Embryonic facial prominence (tissue), 1 donor: ENCODE measurements at regions not wholly inside any gene's neighbourhood (a gene's known extent, or its start where the extent isn't known, plus 50 kb on each side); places are given as distances from the start of the nearest gene placed in this dataset.
A peak's percentile ranks its signal among the peaks of the same experiment; 100 is the strongest.

Experiments
- DNase-seq: peaks from one replicate; pipeline ENCODE4 v3.0.0-alpha.2; 2016; ENCODE audit errors: extremely low spot score

- DNase-seq = no peak
These were observed 77.3 kb upstream of the UBAC2 start for GRCh38 chr13:99123101-99124045.

DNA sequence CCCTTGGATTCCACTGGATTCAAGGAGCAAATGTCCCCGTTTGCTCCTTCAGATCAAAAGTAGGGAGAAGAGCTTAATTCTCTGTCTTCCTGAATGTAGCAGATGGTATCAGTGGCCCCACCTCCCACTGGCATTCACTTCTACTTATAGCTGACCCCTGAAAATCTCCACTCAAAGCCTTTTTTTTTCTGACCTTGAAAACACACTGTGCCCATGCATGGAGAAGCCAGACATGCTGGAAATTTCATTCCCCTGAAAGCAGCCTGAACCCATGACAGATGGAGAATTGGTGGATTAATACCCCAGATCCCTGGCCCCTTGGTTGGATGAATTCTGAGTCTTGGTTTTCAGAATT lies 76.6 kb upstream of the UBAC2 start:
- DNase-seq = no peak

- no peak for DNase-seq
These were observed 75.8 kb upstream of the UBAC2 start for GRCh38 chr13:99124794-99125316.

GRCh38 chr13:99125326-99125915 lies 75.2 kb upstream of the UBAC2 start:
- no peak for DNase-seq

- no peak for DNase-seq
These were observed 73.8 kb upstream of the UBAC2 start for GRCh38 chr13:99126821-99127220.

- no peak for DNase-seq
These were observed 71.6 kb upstream of the UBAC2 start for GRCh38 chr13:99129050-99129449.

- DNase-seq = no peak
These were observed 70.7 kb upstream of the UBAC2 start for GRCh38 chr13:99129951-99130350.

DNA sequence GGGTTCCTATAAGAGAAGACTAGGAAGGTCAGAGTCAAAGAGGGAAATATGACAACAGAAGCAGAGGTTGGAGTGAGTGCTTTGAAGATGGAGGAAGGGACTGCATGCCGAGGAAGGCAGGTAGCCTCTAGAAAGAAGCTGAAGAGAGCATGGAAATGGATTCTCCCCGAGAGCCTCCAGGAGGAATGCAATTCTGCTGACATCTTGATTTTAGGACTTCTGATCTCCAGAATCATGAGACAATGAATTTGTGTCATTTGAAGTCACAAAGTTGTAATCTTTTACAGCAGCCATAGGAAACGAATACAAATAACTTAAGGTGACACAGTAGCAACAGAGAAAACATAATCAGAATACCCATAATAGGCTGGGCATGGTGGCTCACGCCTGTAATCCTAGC lies 69.2 kb upstream of the UBAC2 start:
- no peak for DNase-seq

DNA sequence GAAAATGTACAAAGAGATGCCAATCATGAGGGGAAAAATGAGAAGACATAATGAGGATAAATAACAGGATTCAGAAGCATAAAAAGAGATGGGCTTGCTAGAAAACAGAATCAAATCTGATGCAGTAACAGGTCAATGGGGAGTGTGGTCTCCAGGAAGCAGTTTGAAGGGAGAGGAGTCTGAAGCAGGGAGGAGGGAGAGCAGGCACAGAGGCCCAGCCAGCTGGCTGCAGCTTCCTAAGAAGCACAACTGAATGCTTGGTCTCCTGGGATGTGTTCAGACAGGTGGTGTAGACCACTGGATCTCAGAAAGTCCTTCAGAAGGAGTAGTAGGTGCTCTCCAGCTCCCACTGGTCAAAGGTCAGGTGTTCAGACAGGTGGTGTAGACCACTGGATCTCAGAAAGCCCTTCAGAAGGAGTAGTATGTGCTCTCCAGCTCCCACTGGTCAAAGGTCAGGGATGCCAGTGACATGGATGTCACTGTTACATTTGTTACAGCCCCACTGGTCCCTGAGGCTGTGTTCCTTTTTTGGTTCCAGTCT lies 68.3 kb upstream of the UBAC2 start:
- no peak for DNase-seq

DNA sequence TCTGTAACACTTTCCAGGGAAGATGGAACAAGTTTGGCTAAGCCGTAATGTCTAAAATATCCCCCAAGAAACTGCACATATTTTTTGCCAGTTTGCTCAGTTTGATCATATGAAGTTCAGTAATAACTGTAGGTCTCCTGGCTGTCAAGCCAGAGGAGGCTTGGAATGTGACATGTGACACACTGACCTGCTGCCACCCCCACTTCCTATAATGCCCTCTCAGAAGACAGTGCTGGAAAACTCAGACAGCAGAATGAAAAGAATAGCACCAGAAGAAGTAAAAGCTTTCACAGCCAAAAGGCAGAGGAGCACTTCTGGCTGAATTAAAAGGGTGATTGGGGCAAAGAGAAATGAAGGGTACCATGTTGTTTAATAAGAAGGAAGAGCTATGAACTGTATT lies 67.4 kb upstream of the UBAC2 start:
- no peak for DNase-seq

DNA sequence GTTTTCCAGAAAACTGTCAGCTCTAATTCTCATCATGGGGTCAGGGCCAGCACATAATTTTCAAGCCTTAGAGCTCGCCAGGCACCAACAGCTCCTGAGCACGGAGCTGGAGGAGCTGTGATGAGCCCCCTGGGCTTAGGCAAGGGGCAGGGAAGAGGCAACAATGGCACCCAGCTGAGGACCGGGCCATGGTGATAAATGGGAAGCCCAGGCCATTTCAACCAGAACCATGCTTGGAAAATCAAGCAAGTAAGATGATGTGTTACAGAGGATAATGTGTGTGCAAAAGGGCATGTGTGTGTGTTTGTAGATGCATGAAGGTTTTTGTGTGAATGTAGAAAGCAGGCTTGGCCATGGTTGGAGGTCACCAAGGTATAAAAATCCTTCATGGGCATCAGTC lies 66.8 kb upstream of the UBAC2 start:
- no peak for DNase-seq

GRCh38 chr13:99135591-99135990 lies 65.1 kb upstream of the UBAC2 start:
- no peak for DNase-seq

- DNase-seq = no peak
These were observed 64.2 kb upstream of the UBAC2 start for GRCh38 chr13:99136427-99136954.

DNA sequence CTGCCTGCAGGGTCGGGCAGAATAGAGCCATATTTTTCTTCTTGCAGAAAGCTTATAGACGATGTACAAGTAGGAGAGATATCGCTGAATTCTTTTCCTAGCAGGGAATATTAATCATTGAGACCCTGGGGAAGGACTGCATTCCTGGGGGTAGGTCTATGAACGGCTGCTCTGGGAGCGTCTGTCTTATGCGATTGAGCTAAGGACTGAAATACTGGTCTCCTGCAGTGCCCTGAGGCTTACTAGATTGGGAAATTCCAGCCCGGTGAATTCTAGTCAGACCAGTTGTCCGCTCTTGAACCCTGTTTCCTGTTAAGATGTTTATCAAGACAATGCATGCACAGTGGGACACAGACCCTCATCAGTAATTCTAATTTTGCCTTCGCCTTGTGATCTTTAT lies 59.8 kb upstream of the UBAC2 start:
- DNase-seq = no peak

DNA sequence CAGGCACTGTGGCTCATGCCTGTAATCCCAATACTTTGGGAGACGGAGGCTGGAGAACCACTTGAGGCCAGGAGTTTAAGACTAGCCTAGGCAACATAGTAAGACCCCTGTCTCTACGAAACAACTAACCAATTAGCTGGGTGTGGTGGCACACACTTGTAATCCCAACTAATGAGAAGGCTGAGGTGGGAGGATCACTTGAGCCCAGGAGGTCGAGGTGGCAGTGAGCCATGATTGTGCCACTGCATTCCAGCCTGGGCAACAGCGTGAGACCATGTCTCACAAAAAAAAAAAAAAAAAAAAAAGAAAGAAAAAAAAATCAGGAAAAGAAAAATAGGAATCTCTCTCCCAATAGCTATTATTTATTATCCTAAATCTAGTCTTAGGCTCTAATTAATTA lies 56.8 kb upstream of the UBAC2 start:
- DNase-seq = no peak

DNA sequence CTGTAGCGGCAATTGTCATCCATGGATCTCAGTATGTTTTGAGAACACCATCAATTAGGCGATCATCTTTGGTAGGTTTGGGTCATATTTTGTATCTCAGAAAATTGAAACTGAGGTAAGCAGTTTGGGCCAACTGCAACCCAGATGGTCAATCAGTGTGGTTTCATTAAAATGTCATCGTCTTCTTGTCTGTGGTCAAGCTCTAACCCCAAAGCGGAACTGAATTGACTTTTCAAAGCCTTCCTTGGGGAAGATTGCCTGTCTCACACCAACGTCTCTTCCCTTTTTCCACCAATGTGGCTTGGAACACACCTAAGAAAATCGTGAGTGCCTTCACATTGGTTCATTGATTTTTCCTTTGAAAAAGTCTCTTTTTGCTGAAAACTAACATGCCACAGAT lies 56.3 kb upstream of the UBAC2 start:
- no peak for DNase-seq

GRCh38 chr13:99145461-99145860 lies 55.2 kb upstream of the UBAC2 start:
- no peak for DNase-seq

DNA sequence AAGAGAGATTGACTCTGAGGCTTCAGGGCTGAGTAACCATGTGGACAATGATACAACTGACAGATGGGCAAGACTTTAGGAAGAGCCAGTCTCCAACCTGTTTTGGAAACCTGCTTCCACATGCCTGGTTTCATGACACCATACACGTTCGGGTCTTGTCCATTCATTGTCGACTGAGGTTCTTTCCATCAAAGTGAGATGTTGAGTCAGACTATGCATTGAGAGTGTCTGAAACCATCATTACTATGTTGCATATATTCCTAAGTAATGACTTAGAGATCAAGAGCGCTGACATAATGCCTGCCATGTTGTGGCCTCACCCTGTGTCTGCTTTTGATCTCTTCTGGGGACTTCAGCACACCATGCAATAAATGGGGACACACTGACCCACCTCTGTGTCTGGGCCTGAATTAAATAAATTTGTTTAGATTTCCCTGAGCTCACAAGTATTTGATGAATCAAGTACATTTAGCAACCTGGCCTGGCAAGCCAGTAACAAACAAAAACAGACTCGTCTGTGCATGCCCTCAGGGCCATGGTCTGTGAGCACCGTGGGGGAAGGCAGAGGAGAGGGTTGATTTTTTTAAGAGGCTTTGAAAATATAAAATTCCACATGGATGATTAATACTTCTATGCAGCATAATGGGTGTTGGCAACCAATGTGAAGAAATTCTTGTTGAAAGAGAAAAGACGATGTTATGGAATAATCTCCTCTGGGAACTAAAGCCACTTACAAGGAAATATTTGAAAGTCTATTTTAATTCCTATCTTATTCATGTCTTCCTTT lies 49.9 kb upstream of the UBAC2 start:
- DNase-seq = peak; percentile 9
